ENCODE measurements at regions not wholly inside any gene's neighbourhood (a gene's known extent, or its start where the extent isn't known, plus 50 kb on each side); places are given as distances from the start of the nearest gene placed in this dataset.

DNA sequence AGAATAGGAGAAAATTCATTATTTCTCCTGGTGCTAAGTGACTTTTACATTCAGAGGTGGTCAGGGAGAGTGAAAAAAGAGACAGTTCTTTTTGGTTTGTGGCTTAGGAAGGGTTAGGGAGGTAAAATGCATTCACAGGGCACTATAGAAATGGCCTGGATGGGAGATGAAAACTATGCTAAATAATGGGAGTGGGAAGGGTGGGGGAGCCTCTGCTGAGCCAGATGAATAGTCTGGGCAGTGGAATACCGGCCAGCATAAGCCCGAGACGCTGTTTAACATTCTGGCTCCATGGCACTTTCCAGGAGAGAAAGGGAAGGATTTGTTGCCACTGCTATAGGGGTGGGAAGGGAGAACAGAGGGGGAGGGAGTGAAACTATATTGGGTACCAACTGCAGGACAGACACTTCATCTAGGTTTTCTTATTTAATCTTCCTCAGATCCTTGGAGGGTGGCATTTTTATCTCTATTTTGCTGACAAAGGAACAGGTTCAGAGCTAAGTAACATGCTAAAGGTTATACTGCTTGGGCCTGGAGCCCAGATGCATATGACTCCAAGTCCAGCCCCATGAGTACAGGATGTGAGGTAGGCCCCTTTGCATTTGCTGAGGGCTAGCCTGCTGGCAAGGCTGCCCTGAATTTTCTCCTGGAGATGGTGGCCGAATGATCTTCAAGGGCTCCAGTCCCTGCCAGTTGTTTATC, 372.4 kb downstream of the CCSER2 start:
- TF ChIP-seq TAF1 (IDR thresholded peaks at IDR 0.05; ENCODE audit: borderline replicate concordance, low read depth, low read length): no peak
- TF ChIP-seq POLR2A (IDR thresholded peaks at IDR 0.05; ENCODE audit: low read depth, low read length): no peak
- no peak for TF ChIP-seq POLR2AphosphoS5 (IDR thresholded peaks at IDR 0.05; ENCODE audit: low read depth, low read length)

Measured in GM12892 (cell line).